Dendritic cell treated with granulocyte-macrophage colony-stimulating factor and Interleukin-4, amounts not matched to agents 40 ng/mL and 50 ng/mL, for 4 days (primary cell): ENCODE measurements at regions not wholly inside any gene's neighbourhood (a gene's known extent, or its start where the extent isn't known, plus 50 kb on each side); places are given as distances from the start of the nearest gene placed in this dataset.
A peak's percentile ranks its signal among the peaks of the same experiment; 100 is the strongest.
"Not testable (repeated sequence)": the region's sequence is repeated elsewhere in the genome, so short reads cannot be mapped to it uniquely, and the experiment has no call there.

Experiments used
- H3K27ac Mint-ChIP-seq: one replicate; pipeline ENCODE4 v1.8.0; 2022; ENCODE audit warnings: mild to moderate bottlenecking, mixed read lengths
- H3K27me3 Mint-ChIP-seq: one replicate; pipeline ENCODE4 v1.8.0; 2022; ENCODE audit warnings: mild to moderate bottlenecking, mixed read lengths
- H3K36me3 Mint-ChIP-seq: one replicate; pipeline ENCODE4 v1.8.0; 2022; ENCODE audit warnings: low read depth, mixed read lengths
- H3K4me1 Mint-ChIP-seq: one replicate; pipeline ENCODE4 v1.8.0; 2022; ENCODE audit warnings: low read depth, mixed read lengths
- H3K4me3 Mint-ChIP-seq: one replicate; pipeline ENCODE4 v1.8.0; 2022; ENCODE audit warnings: mild to moderate bottlenecking, moderate library complexity, mixed read lengths
- H3K9me3 Mint-ChIP-seq: one replicate; pipeline ENCODE4 v1.8.0; 2022; ENCODE audit warnings: mixed read lengths
- intact Hi-C: fragments of 100-400 bp; cut with micrococcal nuclease; formaldehyde crosslinking; loops from one replicate; pipeline ENCODE4 v1.15.0; 2022

DNA sequence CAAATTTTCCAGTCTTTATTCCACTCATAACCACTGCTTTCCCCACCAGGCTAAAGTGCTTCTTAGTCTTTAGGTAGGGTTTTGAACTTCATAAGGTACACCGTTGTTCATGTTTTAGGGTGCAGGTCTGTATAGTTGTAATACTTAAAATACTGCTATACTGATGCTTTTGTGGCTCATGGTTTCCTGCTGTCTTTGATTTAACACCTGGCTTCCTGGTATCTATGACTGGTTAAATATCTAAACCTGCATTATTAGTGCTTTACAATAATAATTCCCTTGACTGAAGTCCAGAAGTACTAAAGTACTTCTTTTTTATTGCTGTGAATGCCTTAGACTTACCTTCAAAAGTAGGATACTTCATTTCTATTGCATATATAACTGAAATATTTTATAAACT lies 384.7 kb downstream of the SRGAP2C start:
- Mint-ChIP-seq H3K4me1 (no peaks in the 10 kb centered on the region), H3K4me3 (no peak overlapping the region), H3K36me3 (peaks cover 5% of the 10 kb centered on the region), H3K27ac (no peak overlapping the region), H3K27me3 (no peaks in the 10 kb centered on the region), H3K9me3 (peaks cover 3% of the 10 kb centered on the region)
- intact Hi-C loops: no loop called here

- peaks cover 18% of the 10 kb centered on the region for H3K9me3 Mint-ChIP-seq
- H3K27me3 Mint-ChIP-seq, H3K4me1 Mint-ChIP-seq, H3K4me3 Mint-ChIP-seq, intact Hi-C loops, H3K27ac Mint-ChIP-seq: not testable (repeated sequence)
- H3K36me3 Mint-ChIP-seq: peaks cover 17% of the 10 kb centered on the region
Observed at GRCh38 chr1:121573881-121574504, 389.2 kb downstream of the SRGAP2C start.

DNA sequence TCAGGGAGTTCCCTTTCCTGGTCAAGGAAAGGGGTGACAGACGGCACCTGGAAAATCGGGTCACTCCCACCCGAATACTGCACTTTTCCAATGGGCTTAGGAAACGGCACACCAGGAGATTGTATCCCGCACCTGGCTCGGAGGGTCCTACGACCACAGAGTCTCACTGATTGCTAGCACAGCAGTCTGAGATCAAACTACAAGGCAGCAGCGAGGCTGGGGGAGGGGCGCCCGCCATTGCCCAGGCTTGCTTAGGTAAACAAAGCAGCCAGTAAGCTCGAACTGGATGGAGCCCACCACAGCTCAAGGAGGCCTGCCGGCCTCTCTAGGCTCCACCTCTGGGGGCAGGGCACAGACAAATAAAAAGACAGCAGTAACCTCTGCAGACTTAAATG lies 389.7 kb downstream of the SRGAP2C start:
- H3K27me3 Mint-ChIP-seq, H3K4me3 Mint-ChIP-seq, H3K27ac Mint-ChIP-seq, intact Hi-C loops, H3K4me1 Mint-ChIP-seq: not testable (repeated sequence)
- H3K9me3 Mint-ChIP-seq: peaks cover 18% of the 10 kb centered on the region
- peaks cover 17% of the 10 kb centered on the region for H3K36me3 Mint-ChIP-seq

GRCh38 chr1:121582898-121583297 lies 398.1 kb downstream of the SRGAP2C start:
- Mint-ChIP-seq H3K9me3 (peaks cover 36% of the 10 kb centered on the region), H3K4me1 (peaks cover 21% of the 10 kb centered on the region)
- H3K4me3 Mint-ChIP-seq, H3K27me3 Mint-ChIP-seq, H3K36me3 Mint-ChIP-seq, intact Hi-C loops, H3K27ac Mint-ChIP-seq: not testable (repeated sequence)

DNA sequence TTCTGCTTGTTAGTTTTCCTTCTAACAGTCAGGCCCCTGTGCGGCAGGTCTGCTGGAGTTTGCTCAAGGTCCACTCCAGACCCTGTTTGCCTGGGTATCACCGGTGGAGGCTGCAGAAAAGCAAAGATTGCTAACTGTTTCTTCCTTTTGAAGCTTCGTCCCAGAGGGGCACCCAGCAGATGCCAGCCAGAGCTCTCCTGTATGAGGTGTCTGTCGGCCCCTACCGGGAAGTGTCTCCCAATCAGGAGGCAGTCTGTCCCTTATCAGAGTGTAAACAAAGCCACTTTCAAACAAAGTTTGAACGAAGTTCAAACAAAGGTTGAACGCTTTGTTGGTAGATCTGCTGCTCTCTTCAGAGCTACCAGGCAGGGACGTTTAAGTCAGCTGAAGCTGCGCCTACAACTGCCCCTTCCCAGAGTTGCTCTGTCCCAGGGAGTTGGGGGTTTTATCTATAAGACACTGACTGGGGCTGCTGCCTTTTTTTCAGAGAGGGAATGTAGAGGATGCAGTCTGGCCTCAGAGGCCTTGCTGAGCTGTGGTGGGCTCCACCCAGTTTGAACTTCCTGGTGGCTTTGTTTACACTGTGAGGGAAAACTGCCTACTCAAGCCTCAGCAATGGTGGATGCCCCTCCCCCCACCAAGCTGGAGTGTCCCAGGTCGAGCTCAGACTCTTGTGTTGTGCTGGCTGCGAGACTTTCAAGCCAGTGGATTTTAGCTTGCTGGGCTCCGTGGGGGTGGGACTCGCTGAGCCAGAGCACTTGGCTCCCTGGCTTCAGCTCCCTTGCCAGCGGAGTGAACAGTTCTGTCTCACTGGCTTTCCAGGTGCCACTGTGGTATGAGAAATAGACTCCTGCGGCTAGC lies 401.8 kb downstream of the SRGAP2C start:
- H3K4me3 Mint-ChIP-seq: no peak overlapping the region
- peak overlapping the region; percentile 29 for H3K27ac Mint-ChIP-seq
- H3K9me3 Mint-ChIP-seq: peaks cover 36% of the 10 kb centered on the region
- H3K36me3 Mint-ChIP-seq: no peaks in the 10 kb centered on the region
- intact Hi-C loops: no loop called here
- peaks cover 21% of the 10 kb centered on the region for H3K4me1 Mint-ChIP-seq
- H3K27me3 Mint-ChIP-seq: no peaks in the 10 kb centered on the region

GRCh38 chr1:121587230-121587569 lies 402.4 kb downstream of the SRGAP2C start:
- H3K27me3 Mint-ChIP-seq: no peaks in the 10 kb centered on the region
- H3K4me3 Mint-ChIP-seq: no peak overlapping the region
- no peak overlapping the region for H3K27ac Mint-ChIP-seq
- intact Hi-C loops: no loop called here
- H3K4me1 Mint-ChIP-seq: peaks cover 21% of the 10 kb centered on the region
- no peaks in the 10 kb centered on the region for H3K36me3 Mint-ChIP-seq
- H3K9me3 Mint-ChIP-seq: peaks cover 30% of the 10 kb centered on the region

DNA sequence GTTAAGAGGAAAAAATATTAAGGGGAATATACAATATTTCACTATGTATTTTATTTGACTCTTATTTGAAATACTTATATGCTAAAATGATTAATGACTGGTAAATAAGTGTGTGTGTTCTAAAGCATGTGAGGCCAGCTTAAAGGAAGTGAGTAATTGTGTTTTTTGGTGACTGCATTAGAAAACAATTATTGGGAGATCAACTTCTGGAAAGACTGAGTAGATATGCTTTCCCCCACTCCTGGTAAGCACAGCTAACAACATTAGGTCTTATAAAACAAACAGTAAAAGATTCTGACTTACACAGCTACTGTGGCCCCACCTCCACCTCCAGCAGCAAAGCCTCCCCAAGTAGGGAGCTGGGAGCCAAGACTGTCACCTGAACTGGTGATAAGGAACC lies 403.0 kb downstream of the SRGAP2C start:
- peaks cover 16% of the 10 kb centered on the region for H3K4me1 Mint-ChIP-seq
- peaks cover 26% of the 10 kb centered on the region for H3K9me3 Mint-ChIP-seq
- H3K36me3 Mint-ChIP-seq: no peaks in the 10 kb centered on the region
- intact Hi-C loops: no loop called here
- H3K27ac Mint-ChIP-seq: no peak overlapping the region
- no peaks in the 10 kb centered on the region for H3K27me3 Mint-ChIP-seq
- no peak overlapping the region for H3K4me3 Mint-ChIP-seq

- Mint-ChIP-seq H3K9me3 (no peaks in the 10 kb centered on the region), H3K4me1 (no peaks in the 10 kb centered on the region), H3K4me3 (no peak overlapping the region), H3K36me3 (no peaks in the 10 kb centered on the region), H3K27ac (no peak overlapping the region), H3K27me3 (no peaks in the 10 kb centered on the region)
- intact Hi-C loops: no loop called here
Observed at GRCh38 chr1:121594096-121594495, 409.3 kb downstream of the SRGAP2C start.

GRCh38 chr1:121595089-121595488 lies 410.3 kb downstream of the SRGAP2C start:
- peaks cover 8% of the 10 kb centered on the region for H3K9me3 Mint-ChIP-seq
- H3K36me3 Mint-ChIP-seq: no peaks in the 10 kb centered on the region
- no peaks in the 10 kb centered on the region for H3K27me3 Mint-ChIP-seq
- intact Hi-C loops: no loop called here
- H3K4me3 Mint-ChIP-seq: no peak overlapping the region
- H3K4me1 Mint-ChIP-seq: no peaks in the 10 kb centered on the region
- no peak overlapping the region for H3K27ac Mint-ChIP-seq

GRCh38 chr1:121604843-121605444 lies 420.2 kb downstream of the SRGAP2C start:
- intact Hi-C loops, H3K4me1 Mint-ChIP-seq, H3K4me3 Mint-ChIP-seq, H3K27ac Mint-ChIP-seq, H3K27me3 Mint-ChIP-seq: not testable (repeated sequence)
- peaks cover 12% of the 10 kb centered on the region for H3K36me3 Mint-ChIP-seq
- H3K9me3 Mint-ChIP-seq: peaks cover 34% of the 10 kb centered on the region

DNA sequence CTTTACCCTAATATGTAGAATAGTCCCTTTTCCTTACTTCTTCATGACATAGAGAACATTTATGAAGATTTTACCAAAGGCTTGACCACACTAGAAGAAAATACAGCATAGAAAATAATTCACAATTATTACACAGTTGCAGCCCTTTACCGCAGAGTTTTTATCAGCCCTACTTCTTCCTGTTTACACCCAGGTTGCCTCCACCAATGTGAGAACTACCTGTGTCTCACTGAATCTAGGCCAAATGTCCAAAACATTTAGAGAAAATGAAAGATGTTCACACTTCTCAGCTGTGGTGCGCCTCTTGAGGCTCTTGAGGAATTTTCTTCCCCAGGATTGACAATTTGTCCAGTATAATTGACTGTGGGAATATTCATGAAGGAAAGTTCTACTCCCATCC lies 422.7 kb downstream of the SRGAP2C start:
- peaks cover 11% of the 10 kb centered on the region for H3K9me3 Mint-ChIP-seq
- H3K27ac Mint-ChIP-seq, H3K36me3 Mint-ChIP-seq, H3K4me1 Mint-ChIP-seq, H3K4me3 Mint-ChIP-seq, H3K27me3 Mint-ChIP-seq, intact Hi-C loops: not testable (repeated sequence)
